Uterus (tissue), 3 donors: ENCODE measurements at regions not wholly inside any gene's neighbourhood (a gene's known extent, or its start where the extent isn't known, plus 50 kb on each side); places are given as distances from the start of the nearest gene placed in this dataset.

Source experiments
- DNase-seq, 2 donors: peaks; one replicate each; pipeline ENCODE4 v3.0.0-alpha.2; 2019 to 2020
- H3K27ac ChIP-seq, 2 donors: fragments of 200-600 bp; sonication (generic); 1 replicate in 1 of 2; 2 replicates in 1 of 2; pipeline ENCODE4 v1.5.1; 2016 to 2018
- H3K27me3 ChIP-seq, 2 donors: fragments of 200-600 bp; sonication (generic); one replicate each; pipeline ENCODE4 v1.5.1; 2018 to 2019; ENCODE audit warnings: control low read depth in 1 of 2
- H3K36me3 ChIP-seq, 2 donors: fragments of 200-600 bp; sonication (generic); one replicate each; pipeline ENCODE4 v1.5.1; 2019; ENCODE audit warnings: control low read depth in 1 of 2
- H3K4me1 ChIP-seq, 2 donors: fragments of 200-600 bp; sonication (generic); one replicate each; pipeline ENCODE4 v1.5.1; 2018 to 2019; ENCODE audit warnings: control low read depth in 1 of 2
- H3K4me3 ChIP-seq, 2 donors: fragments of 200-600 bp; sonication (generic); 1 replicate in 1 of 2; 2 replicates in 1 of 2; pipeline ENCODE4 v1.5.1; 2018 to 2019; ENCODE audit warnings: mild to moderate bottlenecking in 1 of 2
- H3K9me3 ChIP-seq, 2 donors: fragments of 200-600 bp; sonication (generic); one replicate each; pipeline ENCODE4 v1.5.1; 2019; ENCODE audit warnings: control low read depth in 1 of 2
- CTCF ChIP-seq, 4 experiments: fragments of 200-600 bp in 2 of 4; fragments of 450-650 bp in 2 of 4; sonication (generic) in 2 of 4; IDR thresholded peaks; one replicate each; pipeline ENCODE4 v1.5.1; 2016 to 2019; ENCODE audit warnings: antibody characterized with exemption in 4 of 4, mild to moderate bottlenecking in 2 of 4, moderate library complexity in 1 of 4
- POLR2A ChIP-seq, 2 donors: fragments of 450-650 bp; IDR thresholded peaks; one replicate each; pipeline ENCODE4 v1.6.1; 2016; ENCODE audit warnings: antibody characterized with exemption in 2 of 2, mild to moderate bottlenecking in 1 of 2, moderate library complexity in 1 of 2
- intact Hi-C: fragments of 100-400 bp; cut with DNase I; formaldehyde crosslinking; loops from one replicate; pipeline ENCODE4 v1.15.1; 2023; ENCODE audit warnings: low total_unique reads
- donor health status: DM: yes; HTN: yes; CAD: no.

DNA sequence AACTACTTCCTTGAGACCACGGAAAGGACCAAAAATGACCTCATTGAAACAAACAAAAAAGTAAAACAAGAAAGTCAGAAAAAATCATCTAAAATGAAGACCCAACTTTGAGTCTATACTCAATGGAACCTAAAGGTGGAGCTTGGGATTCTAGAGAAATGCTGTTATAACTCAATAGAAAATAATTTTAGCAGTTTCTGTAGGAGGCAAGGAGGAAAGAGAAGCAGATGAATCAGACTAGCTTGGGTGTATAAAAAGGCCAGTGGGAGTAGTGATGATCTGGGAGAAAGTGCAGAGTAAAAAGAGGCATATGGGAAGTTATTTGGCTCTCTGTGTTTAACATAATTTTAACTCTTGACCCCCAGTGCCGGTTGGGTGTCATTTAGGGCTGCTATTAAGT, 94.4 kb downstream of the TMCO5A start:
- Histone ChIP-seq H3K4me1 (no peaks in the 10 kb centered on the region), H3K36me3 (no peaks in the 10 kb centered on the region), H3K9me3 (no peaks in the 10 kb centered on the region), H3K27ac (no peak overlapping the region), H3K27me3 (no peaks in the 10 kb centered on the region), H3K4me3 (no peak overlapping the region)
- TF ChIP-seq CTCF (IDR thresholded peaks at IDR 0.05) (no peak), POLR2A (IDR thresholded peaks at IDR 0.05) (no peak)
- intact Hi-C loops, result no loop called here
- DNase-seq, result no peak

DNA sequence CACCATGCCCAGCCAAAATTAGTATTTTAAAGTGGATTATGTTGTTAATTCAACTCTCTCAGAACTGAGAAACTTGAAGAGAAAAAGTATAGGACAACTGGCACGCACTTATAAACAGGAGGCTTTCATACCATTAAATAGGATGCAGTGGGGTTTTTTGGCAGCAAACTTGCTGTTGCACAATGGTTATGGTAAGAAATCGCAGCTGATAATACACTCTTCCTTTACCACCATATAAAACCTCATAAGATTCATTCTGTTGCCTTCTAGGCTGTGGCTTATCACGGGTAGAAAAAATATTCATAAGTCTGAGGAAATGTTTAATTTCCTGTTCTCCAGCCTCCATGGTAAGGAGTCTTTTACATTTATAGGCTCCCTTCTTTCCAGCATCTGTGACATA, 95.3 kb downstream of the TMCO5A start:
- Histone ChIP-seq H3K36me3 (no peaks in the 10 kb centered on the region), H3K27me3 (no peaks in the 10 kb centered on the region), H3K4me1 (no peaks in the 10 kb centered on the region), H3K4me3 (no peak overlapping the region), H3K9me3 (no peaks in the 10 kb centered on the region), H3K27ac (no peak overlapping the region)
- TF ChIP-seq CTCF (IDR thresholded peaks at IDR 0.05) (no peak), POLR2A (IDR thresholded peaks at IDR 0.05) (no peak)
- DNase-seq, result no peak
- intact Hi-C loops, result no loop called here

DNA sequence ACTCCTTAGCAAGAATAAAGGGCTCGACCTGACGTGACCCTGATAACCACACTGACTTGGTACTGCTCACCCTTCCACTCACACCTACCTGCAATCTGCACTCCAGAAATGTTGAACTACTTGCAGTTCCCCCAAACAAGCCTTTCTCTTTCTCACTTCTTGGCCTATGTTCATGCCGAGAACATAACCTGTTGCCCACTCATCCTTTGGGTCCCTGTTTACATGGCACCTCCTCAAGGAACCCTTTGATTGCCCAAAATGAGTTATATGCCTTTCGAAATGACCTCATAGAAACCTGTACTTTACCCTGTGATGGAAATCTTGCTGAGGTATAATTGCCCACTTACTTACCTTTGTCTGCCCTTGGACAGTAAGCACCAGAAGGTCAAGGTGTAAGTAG, 96.2 kb downstream of the TMCO5A start:
- Histone ChIP-seq H3K36me3 (no peaks in the 10 kb centered on the region), H3K4me3 (no peak overlapping the region), H3K9me3 (no peaks in the 10 kb centered on the region), H3K4me1 (no peaks in the 10 kb centered on the region), H3K27ac (no peak overlapping the region), H3K27me3 (no peaks in the 10 kb centered on the region)
- TF ChIP-seq CTCF (IDR thresholded peaks at IDR 0.05) (no peak), POLR2A (IDR thresholded peaks at IDR 0.05) (no peak)
- DNase-seq, result no peak
- intact Hi-C loops, result no loop called here

GRCh38 chr15:38035701-38036100, 101.3 kb downstream of the TMCO5A start:
- TF ChIP-seq CTCF (IDR thresholded peaks at IDR 0.05) (no peak), POLR2A (IDR thresholded peaks at IDR 0.05) (no peak)
- Histone ChIP-seq H3K4me3 (no peak overlapping the region), H3K36me3 (no peaks in the 10 kb centered on the region), H3K9me3 (no peaks in the 10 kb centered on the region), H3K27me3 (no peaks in the 10 kb centered on the region), H3K27ac (no peak overlapping the region), H3K4me1 (no peaks in the 10 kb centered on the region)
- DNase-seq, result no peak
- intact Hi-C loops, result no loop called here

GRCh38 chr15:38036790-38037338, 102.4 kb downstream of the TMCO5A start:
- no peak for DNase-seq
- intact Hi-C loops, result no loop called here
- no peak overlapping the region for H3K27ac ChIP-seq
- H3K9me3 ChIP-seq, result no peaks in the 10 kb centered on the region
- TF ChIP-seq POLR2A (IDR thresholded peaks at IDR 0.05) (no peak), CTCF (IDR thresholded peaks at IDR 0.05) (no peak)
- no peaks in the 10 kb centered on the region for H3K27me3 ChIP-seq
- H3K4me1 ChIP-seq, result no peaks in the 10 kb centered on the region
- H3K36me3 ChIP-seq, result no peaks in the 10 kb centered on the region
- H3K4me3 ChIP-seq, result no peak overlapping the region
